BLaER1 treated with 17β-estradiol and CSF1 and Interleukin-3, amounts not matched to agents 10 nM and 100 nM (cell line): ENCODE measurements at regions not wholly inside any gene's neighbourhood (a gene's known extent, or its start where the extent isn't known, plus 50 kb on each side); places are given as distances from the start of the nearest gene placed in this dataset.

ENCODE experiments used
- H3K27ac ChIP-seq, 11 experiments: shearing (Covaris generic); formaldehyde crosslinking; 2 replicates each; pipeline ENCODE4 v1.8.1; 2022
- H3K27me3 ChIP-seq, 11 experiments: shearing (Covaris generic); formaldehyde crosslinking; 2 replicates each; pipeline ENCODE4 v1.8.1; 2022
- H3K36me3 ChIP-seq, 11 experiments: shearing (Covaris generic); formaldehyde crosslinking; 2 replicates each; pipeline ENCODE4 v1.8.1; 2022
- H3K4me1 ChIP-seq, 10 experiments: shearing (Covaris generic); formaldehyde crosslinking; 2 replicates each; pipeline ENCODE4 v1.8.1; 2022
- H3K4me2 ChIP-seq, 11 experiments: shearing (Covaris generic); formaldehyde crosslinking; 2 replicates each; pipeline ENCODE4 v1.8.1; 2022
- H3K4me3 ChIP-seq, 10 experiments: shearing (Covaris generic); formaldehyde crosslinking; 2 replicates each; pipeline ENCODE4 v1.8.1; 2022
- H3K9ac ChIP-seq, 11 experiments: shearing (Covaris generic); formaldehyde crosslinking; 2 replicates each; pipeline ENCODE4 v1.8.1; 2022
- H3K9me3 ChIP-seq, 11 experiments: shearing (Covaris generic); formaldehyde crosslinking; replicated peaks in 1 of 11; 2 replicates each; pipeline ENCODE4 v1.8.1; 2022
- H4K20me1 ChIP-seq, 11 experiments: shearing (Covaris generic); formaldehyde crosslinking; 2 replicates each; pipeline ENCODE4 v1.8.1; 2022
- Cebpa-rat ChIP-seq, 11 experiments: shearing (Covaris generic); IDR thresholded peaks; 2 replicates each; pipeline ENCODE4 v1.8.1; 2022

GRCh38 chr5:124949862-124950261 is 203.4 kb upstream of the ZNF608 start:
- H3K9me3 ChIP-seq, result peaks cover 0 to 28% (median 16%) of the 10 kb centered on the region in 11 experiments; a peak in 17 of 22 replicates
- H3K27me3 ChIP-seq, result peaks cover 0 to 20% (median 0%) of the 10 kb centered on the region in 11 experiments; a peak in 3 of 22 replicates
- no peaks in the 10 kb centered on the region for H3K36me3 ChIP-seq
- TF ChIP-seq Cebpa-rat (IDR thresholded peaks at IDR 0.05), result no peak
- H3K4me1 ChIP-seq, result peaks cover 8 to 16% (median 12%) of the 10 kb centered on the region in 10 experiments; a peak in 19 of 20 replicates
- H3K4me2 ChIP-seq, result no peak overlapping the region
- H3K4me3 ChIP-seq, result no peak overlapping the region
- no peaks in the 10 kb centered on the region for H4K20me1 ChIP-seq
- H3K27ac ChIP-seq, result no peak overlapping the region
- no peak overlapping the region for H3K9ac ChIP-seq

- Histone ChIP-seq H3K9ac (no peak overlapping the region), H3K27me3 (peaks cover 0 to 20% (median 0%) of the 10 kb centered on the region in 11 experiments; a peak in 3 of 22 replicates), H3K36me3 (no peaks in the 10 kb centered on the region), H3K27ac (no peak overlapping the region), H4K20me1 (no peaks in the 10 kb centered on the region), H3K4me1 (peaks cover 8 to 16% (median 12%) of the 10 kb centered on the region in 10 experiments; a peak in 19 of 20 replicates), H3K4me3 (no peak overlapping the region), H3K4me2 (no peak overlapping the region), H3K9me3 (peaks cover 0 to 20% (median 11%) of the 10 kb centered on the region in 11 experiments; a peak in 13 of 22 replicates)
- TF ChIP-seq Cebpa-rat (IDR thresholded peaks at IDR 0.05), result no peak
Measured at GRCh38 chr5:124951105-124951504, 204.7 kb upstream of the ZNF608 start.

GRCh38 chr5:124951661-124952060 is 205.2 kb upstream of the ZNF608 start:
- Histone ChIP-seq H3K36me3 (no peaks in the 10 kb centered on the region), H3K4me3 (no peak overlapping the region), H3K4me1 (peaks cover 8 to 16% (median 12%) of the 10 kb centered on the region in 10 experiments; a peak in 19 of 20 replicates), H4K20me1 (no peaks in the 10 kb centered on the region), H3K27ac (no peak overlapping the region), H3K9ac (no peak overlapping the region), H3K27me3 (peaks cover 0 to 20% (median 0%) of the 10 kb centered on the region in 11 experiments; a peak in 3 of 22 replicates), H3K4me2 (peak overlapping the region in 1 of 11 experiments; percentile 16; a peak in 1 of 22 replicates), H3K9me3 (peaks cover 0 to 20% (median 11%) of the 10 kb centered on the region in 11 experiments; a peak in 13 of 22 replicates)
- no peak for TF ChIP-seq Cebpa-rat (IDR thresholded peaks at IDR 0.05)

- no peak for TF ChIP-seq Cebpa-rat (IDR thresholded peaks at IDR 0.05)
- peaks cover 0 to 20% (median 11%) of the 10 kb centered on the region in 11 experiments; a peak in 14 of 22 replicates for H3K9me3 ChIP-seq
- H3K36me3 ChIP-seq, result no peaks in the 10 kb centered on the region
- peaks cover 8 to 16% (median 12%) of the 10 kb centered on the region in 10 experiments; a peak in 19 of 20 replicates for H3K4me1 ChIP-seq
- no peaks in the 10 kb centered on the region for H4K20me1 ChIP-seq
- H3K9ac ChIP-seq, result no peak overlapping the region
- no peak overlapping the region for H3K4me2 ChIP-seq
- no peak overlapping the region for H3K27ac ChIP-seq
- H3K27me3 ChIP-seq, result peaks cover 0 to 20% (median 0%) of the 10 kb centered on the region in 11 experiments; a peak in 3 of 22 replicates
- no peak overlapping the region for H3K4me3 ChIP-seq
Measured at GRCh38 chr5:124952079-124952478, 205.6 kb upstream of the ZNF608 start.

- no peaks in the 10 kb centered on the region for H4K20me1 ChIP-seq
- no peak overlapping the region for H3K27ac ChIP-seq
- H3K9me3 ChIP-seq, result peaks cover 0 to 20% (median 11%) of the 10 kb centered on the region in 11 experiments; a peak in 14 of 22 replicates
- H3K4me2 ChIP-seq, result no peak overlapping the region
- peaks cover 0 to 18% (median 0%) of the 10 kb centered on the region in 11 experiments; a peak in 3 of 22 replicates for H3K27me3 ChIP-seq
- peaks cover 8 to 16% (median 12%) of the 10 kb centered on the region in 10 experiments; a peak in 19 of 20 replicates for H3K4me1 ChIP-seq
- no peak overlapping the region for H3K9ac ChIP-seq
- H3K4me3 ChIP-seq, result no peak overlapping the region
- H3K36me3 ChIP-seq, result no peaks in the 10 kb centered on the region
- TF ChIP-seq Cebpa-rat (IDR thresholded peaks at IDR 0.05), result no peak
Measured at GRCh38 chr5:124952566-124952965, 206.1 kb upstream of the ZNF608 start.

GRCh38 chr5:124954784-124955183 is 208.3 kb upstream of the ZNF608 start:
- H3K4me1 ChIP-seq, result peaks cover 0 to 5% (median 0%) of the 10 kb centered on the region in 10 experiments; a peak in 2 of 20 replicates
- H3K9ac ChIP-seq, result no peak overlapping the region
- H4K20me1 ChIP-seq, result no peaks in the 10 kb centered on the region
- H3K36me3 ChIP-seq, result no peaks in the 10 kb centered on the region
- no peak overlapping the region for H3K4me2 ChIP-seq
- no peak overlapping the region for H3K4me3 ChIP-seq
- H3K27ac ChIP-seq, result no peak overlapping the region
- TF ChIP-seq Cebpa-rat (IDR thresholded peaks at IDR 0.05), result no peak
- peaks cover 0 to 14% (median 0%) of the 10 kb centered on the region in 11 experiments; a peak in 3 of 22 replicates for H3K27me3 ChIP-seq
- H3K9me3 ChIP-seq, result peaks cover 7 to 29% (median 20%) of the 10 kb centered on the region in 11 experiments; a peak in 19 of 22 replicates

- H3K36me3 ChIP-seq, result no peaks in the 10 kb centered on the region
- no peak overlapping the region for H3K27ac ChIP-seq
- H3K4me2 ChIP-seq, result no peak overlapping the region
- H3K4me1 ChIP-seq, result peaks cover 0 to 4% (median 0%) of the 10 kb centered on the region in 10 experiments; a peak in 2 of 20 replicates
- peaks cover 0 to 31% (median 25%) of the 10 kb centered on the region in 11 experiments; a peak in 17 of 22 replicates for H3K9me3 ChIP-seq
- H3K4me3 ChIP-seq, result no peak overlapping the region
- no peak overlapping the region for H3K9ac ChIP-seq
- H3K27me3 ChIP-seq, result no peaks in the 10 kb centered on the region
- H4K20me1 ChIP-seq, result no peaks in the 10 kb centered on the region
- TF ChIP-seq Cebpa-rat (IDR thresholded peaks at IDR 0.05), result no peak
Measured at GRCh38 chr5:124956471-124957029, 210.1 kb upstream of the ZNF608 start.

- no peaks in the 10 kb centered on the region for H4K20me1 ChIP-seq
- 0 out of 20 replicates have a peak, but pooled peaks cover 0 to 6% (median 0%) of the 10 kb centered on the region in 10 experiments for H3K4me1 ChIP-seq
- H3K4me3 ChIP-seq, result no peak overlapping the region
- TF ChIP-seq Cebpa-rat (IDR thresholded peaks at IDR 0.05), result no peak
- peaks cover 0 to 37% (median 21%) of the 10 kb centered on the region in 11 experiments; a peak in 17 of 22 replicates for H3K9me3 ChIP-seq
- no peak overlapping the region for H3K9ac ChIP-seq
- H3K27ac ChIP-seq, result no peak overlapping the region
- H3K4me2 ChIP-seq, result no peak overlapping the region
- no peaks in the 10 kb centered on the region for H3K36me3 ChIP-seq
- H3K27me3 ChIP-seq, result no peaks in the 10 kb centered on the region
Measured at GRCh38 chr5:124957063-124957462, 210.6 kb upstream of the ZNF608 start.

GRCh38 chr5:124960266-124960665 is 213.8 kb upstream of the ZNF608 start:
- Histone ChIP-seq H3K9me3 (peaks cover 0 to 58% (median 31%) of the 10 kb centered on the region in 11 experiments; a peak in 17 of 22 replicates), H3K4me1 (peaks cover 0 to 28% (median 14%) of the 10 kb centered on the region in 10 experiments; a peak in 14 of 20 replicates), H3K27ac (no peak overlapping the region), H3K4me3 (no peak overlapping the region), H3K27me3 (no peaks in the 10 kb centered on the region), H3K9ac (no peak overlapping the region), H4K20me1 (no peaks in the 10 kb centered on the region), H3K4me2 (no peak overlapping the region), H3K36me3 (no peaks in the 10 kb centered on the region)
- TF ChIP-seq Cebpa-rat (IDR thresholded peaks at IDR 0.05), result no peak
